ENCODE measurements at regions not wholly inside any gene's neighbourhood (a gene's known extent, or its start where the extent isn't known, plus 50 kb on each side); places are given as distances from the start of the nearest gene placed in this dataset.

GRCh38 chr16:86372193-86372592 is 138.1 kb upstream of the FOXF1 start:
- TF ChIP-seq, protein P1, sequence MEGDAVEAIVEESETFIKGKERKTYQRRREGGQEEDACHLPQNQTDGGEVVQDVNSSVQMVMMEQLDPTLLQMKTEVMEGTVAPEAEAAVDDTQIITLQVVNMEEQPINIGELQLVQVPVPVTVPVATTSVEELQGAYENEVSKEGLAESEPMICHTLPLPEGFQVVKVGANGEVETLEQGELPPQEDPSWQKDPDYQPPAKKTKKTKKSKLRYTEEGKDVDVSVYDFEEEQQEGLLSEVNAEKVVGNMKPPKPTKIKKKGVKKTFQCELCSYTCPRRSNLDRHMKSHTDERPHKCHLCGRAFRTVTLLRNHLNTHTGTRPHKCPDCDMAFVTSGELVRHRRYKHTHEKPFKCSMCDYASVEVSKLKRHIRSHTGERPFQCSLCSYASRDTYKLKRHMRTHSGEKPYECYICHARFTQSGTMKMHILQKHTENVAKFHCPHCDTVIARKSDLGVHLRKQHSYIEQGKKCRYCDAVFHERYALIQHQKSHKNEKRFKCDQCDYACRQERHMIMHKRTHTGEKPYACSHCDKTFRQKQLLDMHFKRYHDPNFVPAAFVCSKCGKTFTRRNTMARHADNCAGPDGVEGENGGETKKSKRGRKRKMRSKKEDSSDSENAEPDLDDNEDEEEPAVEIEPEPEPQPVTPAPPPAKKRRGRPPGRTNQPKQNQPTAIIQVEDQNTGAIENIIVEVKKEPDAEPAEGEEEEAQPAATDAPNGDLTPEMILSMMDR (IDR thresholded peaks at IDR 0.05): no peak
- no peak for TF ChIP-seq POLR2A (IDR thresholded peaks at IDR 0.05)
